ENCODE measurements at regions not wholly inside any gene's neighbourhood (a gene's known extent, or its start where the extent isn't known, plus 50 kb on each side); places are given as distances from the start of the nearest gene placed in this dataset.

DNA sequence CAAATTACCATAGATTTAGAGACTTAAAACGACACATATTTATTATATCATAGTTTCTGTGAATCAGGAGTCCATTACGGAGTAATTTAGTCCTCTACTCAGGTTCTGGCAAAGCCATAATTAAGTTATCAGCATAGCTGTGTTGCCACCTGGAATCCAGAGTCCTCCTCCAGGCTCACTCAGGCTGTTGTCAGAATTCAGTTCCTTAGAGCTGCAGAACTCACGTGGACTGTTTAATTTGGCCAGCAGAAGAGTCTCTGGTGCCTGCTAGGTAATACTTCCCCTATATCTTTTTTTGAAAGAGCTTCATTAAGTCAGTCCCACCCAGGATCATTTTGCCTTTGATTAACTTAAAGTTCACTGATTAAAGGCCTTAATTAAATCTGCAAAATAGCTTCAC, 891.5 kb downstream of the SUCLG1 start:
- TF ChIP-seq, protein P1, sequence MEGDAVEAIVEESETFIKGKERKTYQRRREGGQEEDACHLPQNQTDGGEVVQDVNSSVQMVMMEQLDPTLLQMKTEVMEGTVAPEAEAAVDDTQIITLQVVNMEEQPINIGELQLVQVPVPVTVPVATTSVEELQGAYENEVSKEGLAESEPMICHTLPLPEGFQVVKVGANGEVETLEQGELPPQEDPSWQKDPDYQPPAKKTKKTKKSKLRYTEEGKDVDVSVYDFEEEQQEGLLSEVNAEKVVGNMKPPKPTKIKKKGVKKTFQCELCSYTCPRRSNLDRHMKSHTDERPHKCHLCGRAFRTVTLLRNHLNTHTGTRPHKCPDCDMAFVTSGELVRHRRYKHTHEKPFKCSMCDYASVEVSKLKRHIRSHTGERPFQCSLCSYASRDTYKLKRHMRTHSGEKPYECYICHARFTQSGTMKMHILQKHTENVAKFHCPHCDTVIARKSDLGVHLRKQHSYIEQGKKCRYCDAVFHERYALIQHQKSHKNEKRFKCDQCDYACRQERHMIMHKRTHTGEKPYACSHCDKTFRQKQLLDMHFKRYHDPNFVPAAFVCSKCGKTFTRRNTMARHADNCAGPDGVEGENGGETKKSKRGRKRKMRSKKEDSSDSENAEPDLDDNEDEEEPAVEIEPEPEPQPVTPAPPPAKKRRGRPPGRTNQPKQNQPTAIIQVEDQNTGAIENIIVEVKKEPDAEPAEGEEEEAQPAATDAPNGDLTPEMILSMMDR (IDR thresholded peaks at IDR 0.05) = no peak
- TF ChIP-seq GATA3 (IDR thresholded peaks at IDR 0.05; ENCODE audit: borderline replicate concordance) (no peak), CHD2 (IDR thresholded peaks at IDR 0.05; ENCODE audit: low read length, partially characterized antibody) (no peak), POLR2A (IDR thresholded peaks at IDR 0.05; ENCODE audit: low read length) (no peak), JUNB (IDR thresholded peaks at IDR 0.05) (no peak), POLR2AphosphoS2 (conservative IDR thresholded peaks at IDR 0.05; ENCODE audit: low read length) (no peak), EHMT2 (IDR thresholded peaks at IDR 0.05; ENCODE audit: low read depth) (no peak), KDM1A (IDR thresholded peaks at IDR 0.05; ENCODE audit: low read depth) (no peak), ZSCAN20 (CRISPR knock-in tag; IDR thresholded peaks at IDR 0.05) (no peak), EP300 (IDR thresholded peaks at IDR 0.05) (no peak), KDM5A (IDR thresholded peaks at IDR 0.05) (no peak)
- TF ChIP-seq, protein P2, sequence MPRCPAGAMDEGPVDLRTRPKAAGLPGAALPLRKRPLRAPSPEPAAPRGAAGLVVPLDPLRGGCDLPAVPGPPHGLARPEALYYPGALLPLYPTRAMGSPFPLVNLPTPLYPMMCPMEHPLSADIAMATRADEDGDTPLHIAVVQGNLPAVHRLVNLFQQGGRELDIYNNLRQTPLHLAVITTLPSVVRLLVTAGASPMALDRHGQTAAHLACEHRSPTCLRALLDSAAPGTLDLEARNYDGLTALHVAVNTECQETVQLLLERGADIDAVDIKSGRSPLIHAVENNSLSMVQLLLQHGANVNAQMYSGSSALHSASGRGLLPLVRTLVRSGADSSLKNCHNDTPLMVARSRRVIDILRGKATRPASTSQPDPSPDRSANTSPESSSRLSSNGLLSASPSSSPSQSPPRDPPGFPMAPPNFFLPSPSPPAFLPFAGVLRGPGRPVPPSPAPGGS (IDR thresholded peaks at IDR 0.05) = no peak
